Lung microvascular endothelial cell (primary cell): ENCODE measurements at regions not wholly inside any gene's neighbourhood (a gene's known extent, or its start where the extent isn't known, plus 50 kb on each side); places are given as distances from the start of the nearest gene placed in this dataset.
"Not testable (repeated sequence)": the region's sequence is repeated elsewhere in the genome, so short reads cannot be mapped to it uniquely, and the experiment has no call there.

Source experiments
- DNase-seq, 2 donors: peaks; one replicate each; pipeline versions ENCODE4 v3.0.0 to v3.0.0-alpha.2; 2010; ENCODE audit warnings: low read depth in 2 of 2

- DNase-seq = no peak
Observed at GRCh38 chr16:13798211-13798610, 121.7 kb upstream of the ERCC4 start.

GRCh38 chr16:13803974-13804373 is 116.0 kb upstream of the ERCC4 start:
- no peak for DNase-seq

- DNase-seq = no peak
Observed at GRCh38 chr16:13805951-13806350, 114.0 kb upstream of the ERCC4 start.

- DNase-seq = no peak
Observed at GRCh38 chr16:13806671-13807070, 113.3 kb upstream of the ERCC4 start.

GRCh38 chr16:13808102-13808501 is 111.9 kb upstream of the ERCC4 start:
- no peak for DNase-seq

- no peak for DNase-seq
Observed at GRCh38 chr16:13809765-13810164, 110.2 kb upstream of the ERCC4 start.

GRCh38 chr16:13811834-13812233 is 108.1 kb upstream of the ERCC4 start:
- no peak for DNase-seq

GRCh38 chr16:13816701-13817100 is 103.3 kb upstream of the ERCC4 start:
- no peak for DNase-seq

- DNase-seq = no peak
Observed at GRCh38 chr16:13823501-13823900, 96.5 kb upstream of the ERCC4 start.

GRCh38 chr16:13829697-13830299 is 90.2 kb upstream of the ERCC4 start:
- no peak for DNase-seq

GRCh38 chr16:13833515-13833914 is 86.4 kb upstream of the ERCC4 start:
- no peak for DNase-seq

- no peak for DNase-seq
Observed at GRCh38 chr16:13835387-13835786, 84.6 kb upstream of the ERCC4 start.

- no peak for DNase-seq
Observed at GRCh38 chr16:13835935-13836730, 83.8 kb upstream of the ERCC4 start.

GRCh38 chr16:13838401-13839190 is 81.4 kb upstream of the ERCC4 start:
- DNase-seq = no peak

- no peak for DNase-seq
Observed at GRCh38 chr16:13839577-13839976, 80.4 kb upstream of the ERCC4 start.

GRCh38 chr16:13845232-13845631 is 74.7 kb upstream of the ERCC4 start:
- no peak for DNase-seq

- DNase-seq = no peak
Observed at GRCh38 chr16:13848795-13849194, 71.2 kb upstream of the ERCC4 start.

- not testable (repeated sequence) for DNase-seq
Observed at GRCh38 chr16:13850173-13850572, 69.8 kb upstream of the ERCC4 start.

GRCh38 chr16:13852827-13853226 is 67.1 kb upstream of the ERCC4 start:
- no peak for DNase-seq

GRCh38 chr16:13856398-13856797 is 63.6 kb upstream of the ERCC4 start:
- DNase-seq = no peak

GRCh38 chr16:13856811-13857511 is 63.0 kb upstream of the ERCC4 start:
- DNase-seq = no peak
